Lower leg skin (tissue), 3 donors: ENCODE measurements at regions not wholly inside any gene's neighbourhood (a gene's known extent, or its start where the extent isn't known, plus 50 kb on each side); places are given as distances from the start of the nearest gene placed in this dataset.

Experiments
- POLR2A ChIP-seq, 2 donors: fragments of 450-650 bp; IDR thresholded peaks; one replicate each; pipeline ENCODE4 v1.6.1; 2016 to 2017; ENCODE audit warnings: antibody characterized with exemption in 2 of 2, mild to moderate bottlenecking in 1 of 2, moderate library complexity in 1 of 2
- TF ChIP-seq, protein P1 (sequence below), 3 donors: fragments of 450-650 bp; IDR thresholded peaks; one replicate each; pipeline ENCODE4 v1.5.1; 2016; ENCODE audit warnings: antibody characterized with exemption in 3 of 3, mild to moderate bottlenecking in 3 of 3, moderate library complexity in 2 of 3

- TF ChIP-seq, protein P1, sequence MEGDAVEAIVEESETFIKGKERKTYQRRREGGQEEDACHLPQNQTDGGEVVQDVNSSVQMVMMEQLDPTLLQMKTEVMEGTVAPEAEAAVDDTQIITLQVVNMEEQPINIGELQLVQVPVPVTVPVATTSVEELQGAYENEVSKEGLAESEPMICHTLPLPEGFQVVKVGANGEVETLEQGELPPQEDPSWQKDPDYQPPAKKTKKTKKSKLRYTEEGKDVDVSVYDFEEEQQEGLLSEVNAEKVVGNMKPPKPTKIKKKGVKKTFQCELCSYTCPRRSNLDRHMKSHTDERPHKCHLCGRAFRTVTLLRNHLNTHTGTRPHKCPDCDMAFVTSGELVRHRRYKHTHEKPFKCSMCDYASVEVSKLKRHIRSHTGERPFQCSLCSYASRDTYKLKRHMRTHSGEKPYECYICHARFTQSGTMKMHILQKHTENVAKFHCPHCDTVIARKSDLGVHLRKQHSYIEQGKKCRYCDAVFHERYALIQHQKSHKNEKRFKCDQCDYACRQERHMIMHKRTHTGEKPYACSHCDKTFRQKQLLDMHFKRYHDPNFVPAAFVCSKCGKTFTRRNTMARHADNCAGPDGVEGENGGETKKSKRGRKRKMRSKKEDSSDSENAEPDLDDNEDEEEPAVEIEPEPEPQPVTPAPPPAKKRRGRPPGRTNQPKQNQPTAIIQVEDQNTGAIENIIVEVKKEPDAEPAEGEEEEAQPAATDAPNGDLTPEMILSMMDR (IDR thresholded peaks at IDR 0.05), result no peak
- TF ChIP-seq POLR2A (IDR thresholded peaks at IDR 0.05), result no peak
These were observed 222.3 kb downstream of the SMAD2 start for GRCh38 chr18:47708206-47708605.
